ENCODE measurements at regions not wholly inside any gene's neighbourhood (a gene's known extent, or its start where the extent isn't known, plus 50 kb on each side); places are given as distances from the start of the nearest gene placed in this dataset.

DNA sequence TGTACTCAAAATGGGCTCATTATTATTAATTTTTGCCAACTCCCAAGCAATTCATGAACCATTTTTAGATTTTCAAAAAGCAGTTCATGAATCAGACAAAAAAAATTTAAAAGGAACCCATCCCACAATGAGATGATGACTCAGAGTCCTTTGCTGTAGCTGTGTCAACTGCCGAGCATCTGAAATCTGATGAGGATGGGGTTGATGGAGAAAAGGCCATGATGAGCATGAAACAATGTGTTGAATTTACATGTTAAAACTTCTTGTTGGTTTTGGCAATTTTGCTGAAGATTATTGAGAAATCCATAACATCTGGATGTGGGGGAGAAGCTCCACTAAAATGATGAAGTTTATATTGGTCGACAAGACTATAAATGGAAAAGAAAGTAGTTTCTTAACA is 378.0 kb downstream of the FOXG1 start:
- TF ChIP-seq, protein P1, sequence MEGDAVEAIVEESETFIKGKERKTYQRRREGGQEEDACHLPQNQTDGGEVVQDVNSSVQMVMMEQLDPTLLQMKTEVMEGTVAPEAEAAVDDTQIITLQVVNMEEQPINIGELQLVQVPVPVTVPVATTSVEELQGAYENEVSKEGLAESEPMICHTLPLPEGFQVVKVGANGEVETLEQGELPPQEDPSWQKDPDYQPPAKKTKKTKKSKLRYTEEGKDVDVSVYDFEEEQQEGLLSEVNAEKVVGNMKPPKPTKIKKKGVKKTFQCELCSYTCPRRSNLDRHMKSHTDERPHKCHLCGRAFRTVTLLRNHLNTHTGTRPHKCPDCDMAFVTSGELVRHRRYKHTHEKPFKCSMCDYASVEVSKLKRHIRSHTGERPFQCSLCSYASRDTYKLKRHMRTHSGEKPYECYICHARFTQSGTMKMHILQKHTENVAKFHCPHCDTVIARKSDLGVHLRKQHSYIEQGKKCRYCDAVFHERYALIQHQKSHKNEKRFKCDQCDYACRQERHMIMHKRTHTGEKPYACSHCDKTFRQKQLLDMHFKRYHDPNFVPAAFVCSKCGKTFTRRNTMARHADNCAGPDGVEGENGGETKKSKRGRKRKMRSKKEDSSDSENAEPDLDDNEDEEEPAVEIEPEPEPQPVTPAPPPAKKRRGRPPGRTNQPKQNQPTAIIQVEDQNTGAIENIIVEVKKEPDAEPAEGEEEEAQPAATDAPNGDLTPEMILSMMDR (IDR thresholded peaks at IDR 0.05): no peak

DNA sequence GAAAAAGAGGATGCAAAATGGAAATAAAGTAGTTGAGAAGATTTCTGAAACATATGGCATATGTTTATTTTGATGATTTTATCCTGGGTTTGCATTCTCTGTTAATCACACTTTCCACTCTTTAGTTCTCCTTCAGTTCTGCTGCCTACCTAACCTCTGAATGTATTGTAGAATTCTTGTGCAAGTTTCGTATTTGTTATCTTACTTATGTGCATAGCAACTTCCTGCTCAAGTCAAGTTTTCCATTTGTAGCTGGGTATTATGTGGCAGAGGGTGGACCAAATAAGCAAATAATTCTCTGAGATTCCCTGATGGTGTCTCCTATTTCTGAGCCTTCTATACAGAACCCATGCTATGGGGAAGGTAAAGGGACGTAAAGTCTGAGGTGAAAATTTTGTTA is 381.6 kb downstream of the FOXG1 start:
- TF ChIP-seq, protein P1 (IDR thresholded peaks at IDR 0.05): no peak

DNA sequence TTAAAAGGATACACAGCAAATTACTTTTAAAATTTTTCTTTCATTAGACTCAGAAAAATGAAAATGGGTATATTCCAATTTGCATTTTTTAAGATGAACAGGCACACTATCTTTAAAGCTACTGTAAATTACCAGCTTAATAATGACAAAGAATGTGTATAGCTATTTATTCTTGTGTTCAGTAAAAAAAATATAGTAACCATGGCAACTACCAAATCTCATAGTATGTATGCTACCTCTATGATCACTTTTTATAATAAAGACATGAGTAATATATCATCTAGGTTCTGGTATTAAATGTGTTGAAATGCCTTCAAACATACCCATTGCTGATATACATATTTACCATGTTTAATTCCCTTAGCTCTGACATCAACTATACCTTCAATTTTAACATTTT is 383.2 kb downstream of the FOXG1 start:
- TF ChIP-seq, protein P1 (IDR thresholded peaks at IDR 0.05): no peak

GRCh38 chr14:29150659-29151058 is 384.1 kb downstream of the FOXG1 start:
- TF ChIP-seq, protein P1 (IDR thresholded peaks at IDR 0.05): no peak

- TF ChIP-seq, protein P1 (IDR thresholded peaks at IDR 0.05): no peak
Measured at GRCh38 chr14:29156096-29156495, 389.5 kb downstream of the FOXG1 start.

- TF ChIP-seq, protein P1 (IDR thresholded peaks at IDR 0.05): no peak
Measured at GRCh38 chr14:29161593-29161992, 395.0 kb downstream of the FOXG1 start.

DNA sequence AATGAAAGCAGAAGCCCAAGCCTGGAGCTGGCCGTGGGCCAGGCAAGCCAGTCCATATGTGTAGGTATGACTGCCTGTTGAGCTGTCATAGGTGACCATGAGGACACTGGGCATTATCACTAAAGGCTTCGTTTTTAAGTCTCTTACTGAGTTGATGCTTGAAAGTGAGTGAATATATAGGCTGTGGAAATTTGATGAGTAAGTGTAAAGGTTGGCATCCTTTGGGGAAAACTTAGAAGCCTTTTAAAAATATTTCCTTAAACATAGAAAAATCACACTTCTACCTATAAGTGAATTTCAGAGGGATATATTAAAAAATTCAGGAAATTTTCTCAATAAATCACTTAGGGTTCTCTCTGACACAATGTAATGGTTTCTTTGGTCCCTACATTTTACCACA is 396.5 kb downstream of the FOXG1 start:
- TF ChIP-seq, protein P1 (IDR thresholded peaks at IDR 0.05): no peak

DNA sequence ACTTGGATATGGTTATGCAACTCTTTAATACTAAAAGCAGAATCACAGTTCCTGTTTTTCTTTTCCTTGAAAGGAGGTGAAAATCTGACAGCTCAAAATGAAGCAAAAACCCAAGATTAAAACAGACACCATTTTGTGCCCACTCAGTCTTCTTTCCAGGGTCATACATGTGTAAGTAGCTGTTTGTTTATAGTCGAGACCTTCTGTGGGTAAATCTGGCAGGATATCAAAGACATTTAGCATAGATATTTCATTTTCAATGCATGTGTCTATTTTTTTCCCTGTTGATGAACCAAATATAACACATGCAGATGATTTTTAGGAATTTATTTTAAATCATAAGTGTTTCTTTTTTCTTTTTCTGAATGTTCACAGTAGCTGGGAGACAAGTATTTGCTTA is 398.8 kb downstream of the FOXG1 start:
- TF ChIP-seq, protein P1 (IDR thresholded peaks at IDR 0.05): no peak
